ENCODE measurements at regions not wholly inside any gene's neighbourhood (a gene's known extent, or its start where the extent isn't known, plus 50 kb on each side); places are given as distances from the start of the nearest gene placed in this dataset.
"Not testable (repeated sequence)": the region's sequence is repeated elsewhere in the genome, so short reads cannot be mapped to it uniquely, and the experiment has no call there.

DNA sequence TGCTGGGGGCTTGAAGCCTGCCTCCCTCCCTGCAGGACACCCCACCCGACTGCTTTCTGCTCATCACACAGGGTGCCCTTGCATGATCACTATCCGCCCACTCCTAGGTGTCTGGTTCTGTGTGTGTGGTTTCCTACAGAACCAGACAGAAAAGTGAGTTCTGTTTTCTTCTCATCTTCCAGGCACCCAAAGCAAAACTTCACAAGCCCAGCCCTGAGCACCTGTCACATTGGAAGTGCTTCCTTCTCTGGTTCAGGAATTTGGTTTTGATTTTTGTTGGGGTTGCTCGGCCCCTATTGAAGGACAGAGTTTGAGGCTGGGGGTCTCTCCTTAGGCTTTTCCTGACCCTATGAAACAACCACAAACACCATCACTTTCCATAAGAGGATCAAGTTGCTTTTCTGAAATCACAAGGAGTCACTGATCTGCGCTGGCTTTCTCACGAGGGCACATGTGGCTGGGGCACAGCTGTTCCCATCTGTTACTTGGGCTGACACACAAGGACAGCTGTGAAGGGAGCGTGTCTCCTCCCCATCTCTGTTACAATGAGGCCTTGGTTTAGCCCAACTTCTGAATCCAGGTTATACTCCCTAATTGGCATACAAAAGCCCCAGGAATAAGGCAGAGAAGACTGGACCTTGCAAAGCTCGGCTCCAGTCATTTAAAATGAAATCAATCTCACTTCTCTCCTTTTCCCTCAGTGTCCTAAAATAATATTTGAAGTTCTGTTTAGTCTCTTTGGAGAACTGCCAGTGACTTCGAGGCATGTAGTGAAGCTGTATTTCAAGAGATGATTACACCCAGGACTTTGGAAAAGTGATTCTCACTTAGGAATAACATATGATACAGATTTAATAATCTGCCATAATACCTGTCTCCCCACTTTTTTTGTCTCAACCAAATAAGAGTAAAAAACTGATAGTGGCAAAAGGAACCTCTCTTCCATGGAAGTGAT lies 213.1 kb upstream of the GAS1 start:
- DNase-seq: no peak

- no peak for DNase-seq
Observed at GRCh38 chr9:87167161-87167560, 219.9 kb upstream of the GAS1 start.

- DNase-seq: no peak
Observed at GRCh38 chr9:87167582-87167981, 220.3 kb upstream of the GAS1 start.

GRCh38 chr9:87178302-87178701 lies 231.0 kb upstream of the GAS1 start:
- DNase-seq: no peak

DNA sequence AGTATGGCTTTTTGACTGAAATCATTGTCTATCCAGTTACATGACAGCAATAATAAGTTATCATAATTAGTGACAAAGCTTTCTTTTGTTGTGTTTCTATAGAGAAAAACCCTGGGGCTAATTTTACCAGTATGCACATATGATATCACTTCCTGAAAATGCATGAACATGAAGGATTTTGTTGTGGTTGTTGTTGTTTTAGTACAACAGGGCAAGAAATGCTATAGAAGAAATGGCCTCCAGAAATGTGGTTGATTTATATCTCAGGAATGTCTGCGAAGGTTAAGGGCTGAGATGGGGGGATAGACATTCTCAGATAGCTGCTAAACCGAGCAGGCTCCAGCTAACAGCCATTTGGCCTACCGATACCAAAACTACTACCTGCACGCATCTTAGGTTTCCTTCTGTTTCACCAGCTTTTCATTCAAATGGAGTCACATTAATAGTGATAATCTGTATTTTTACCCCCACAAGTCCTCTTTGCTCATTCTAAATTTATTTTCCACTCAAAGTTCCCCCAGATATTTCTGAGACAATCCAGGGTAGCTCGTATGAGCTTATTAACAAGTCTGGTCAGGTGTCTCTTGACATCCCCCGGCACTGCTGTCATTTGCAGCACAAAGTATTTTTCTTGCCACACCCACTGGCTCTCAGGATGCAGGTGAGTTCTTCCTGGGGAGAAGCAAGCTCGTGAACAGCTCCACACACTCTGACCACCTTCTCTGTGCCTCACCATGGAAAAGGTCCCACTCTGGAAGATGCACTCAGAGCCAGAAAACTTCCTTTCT lies 232.4 kb upstream of the GAS1 start:
- DNase-seq: no peak

- DNase-seq: no peak
Observed at GRCh38 chr9:87180361-87180760, 233.1 kb upstream of the GAS1 start.

DNA sequence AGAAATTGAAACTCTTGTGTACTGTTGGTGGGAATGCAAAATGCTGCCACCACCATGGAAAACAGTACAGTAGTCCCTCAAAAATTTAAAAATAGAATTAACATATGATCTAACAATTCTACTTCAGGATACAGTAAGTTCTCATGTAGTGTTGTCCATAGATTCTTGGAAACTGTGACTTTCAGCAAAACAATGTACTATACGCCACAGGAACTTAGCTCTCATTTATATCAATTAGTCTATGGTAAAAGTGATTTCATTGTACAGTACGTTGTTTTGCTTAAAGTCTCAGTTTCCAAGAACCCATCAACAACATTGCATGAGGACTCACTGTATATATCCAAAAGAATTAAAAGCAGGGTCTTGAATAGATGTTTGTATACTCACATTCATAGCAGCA lies 233.5 kb upstream of the GAS1 start:
- no peak for DNase-seq

DNA sequence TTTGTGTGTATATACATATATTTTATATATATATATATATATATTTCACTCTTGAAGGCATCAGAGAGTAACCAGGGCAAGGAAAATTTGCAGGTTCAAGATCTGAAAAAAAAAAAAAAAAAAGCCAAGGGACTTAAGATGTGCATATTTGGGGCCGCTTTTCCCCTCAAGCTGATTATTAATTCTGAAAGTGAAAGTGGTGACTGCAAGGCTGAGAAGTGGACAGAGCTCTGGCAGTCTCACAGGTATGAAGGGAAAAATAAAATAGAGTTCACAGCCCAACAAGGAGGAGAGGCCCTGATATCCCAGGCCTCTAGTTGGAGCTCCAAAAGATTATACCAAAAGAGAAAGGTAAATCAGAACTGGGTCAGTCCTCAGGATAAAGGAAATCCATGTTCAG lies 234.4 kb upstream of the GAS1 start:
- DNase-seq: no peak

GRCh38 chr9:87184956-87185642 lies 237.8 kb upstream of the GAS1 start:
- no peak for DNase-seq

- DNase-seq: no peak
Observed at GRCh38 chr9:87187656-87188055, 240.3 kb upstream of the GAS1 start.

DNA sequence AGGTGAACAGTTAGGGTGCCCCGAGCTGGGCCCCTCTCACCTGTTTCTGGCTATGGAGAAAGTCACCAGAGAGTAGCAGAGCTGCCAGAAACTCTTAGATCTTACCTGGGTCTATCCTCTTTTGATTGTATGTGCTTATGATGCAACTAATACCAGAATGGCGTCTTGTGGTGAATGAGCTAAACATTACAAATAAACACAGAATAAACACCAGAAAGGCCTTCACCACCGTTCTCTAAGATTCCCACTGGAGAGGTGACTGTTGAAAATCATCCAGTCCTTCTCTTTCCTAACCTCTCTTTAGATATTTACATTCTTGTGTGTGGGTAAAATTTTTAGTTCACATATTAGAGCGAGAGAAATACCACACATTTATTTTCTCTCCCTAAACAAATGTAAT lies 241.7 kb upstream of the GAS1 start:
- no peak for DNase-seq

DNA sequence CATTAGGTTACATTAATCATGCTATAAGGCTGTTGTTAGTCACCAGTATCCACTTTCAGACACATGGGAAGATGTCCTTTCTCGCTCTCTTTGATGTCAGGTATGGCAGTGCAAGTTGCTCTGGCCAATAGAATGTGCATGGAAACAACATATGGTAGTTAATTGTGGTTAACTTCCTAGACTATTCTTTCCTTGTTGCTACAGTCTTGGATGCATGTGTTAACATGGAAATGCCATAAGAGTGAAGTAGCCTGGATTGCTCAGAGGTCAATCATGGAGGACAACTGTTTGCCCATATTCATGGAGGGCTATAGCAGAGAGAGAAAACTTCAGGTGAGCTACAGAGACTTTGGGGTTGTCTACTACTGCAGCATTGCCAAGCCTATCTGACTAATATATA lies 245.8 kb upstream of the GAS1 start:
- DNase-seq: no peak

GRCh38 chr9:87193925-87194868 lies 246.9 kb upstream of the GAS1 start:
- no peak for DNase-seq

GRCh38 chr9:87195306-87195705 lies 248.0 kb upstream of the GAS1 start:
- no peak for DNase-seq

- no peak for DNase-seq
Observed at GRCh38 chr9:87197349-87198130, 250.2 kb upstream of the GAS1 start.

- DNase-seq: no peak
Observed at GRCh38 chr9:87198716-87199115, 251.4 kb upstream of the GAS1 start.

DNA sequence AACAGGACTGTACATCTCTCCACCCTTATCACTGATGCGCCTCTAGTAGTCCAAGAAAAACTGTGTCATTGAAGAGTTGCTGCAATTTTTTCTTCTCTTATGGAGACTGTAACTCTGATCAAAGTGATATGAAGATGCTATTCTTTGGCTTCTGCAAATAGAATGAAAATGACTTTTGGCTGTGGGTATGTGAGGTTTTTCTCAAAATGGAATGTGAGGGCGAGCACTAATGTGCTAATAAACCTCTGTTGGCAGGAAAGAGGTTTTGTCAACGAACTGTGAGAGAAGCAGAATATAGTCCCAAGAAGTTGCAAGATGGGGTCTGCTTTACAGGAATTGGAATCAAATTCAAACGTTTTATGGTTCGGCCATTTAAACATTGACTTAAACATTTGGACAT lies 252.0 kb upstream of the GAS1 start:
- no peak for DNase-seq

DNA sequence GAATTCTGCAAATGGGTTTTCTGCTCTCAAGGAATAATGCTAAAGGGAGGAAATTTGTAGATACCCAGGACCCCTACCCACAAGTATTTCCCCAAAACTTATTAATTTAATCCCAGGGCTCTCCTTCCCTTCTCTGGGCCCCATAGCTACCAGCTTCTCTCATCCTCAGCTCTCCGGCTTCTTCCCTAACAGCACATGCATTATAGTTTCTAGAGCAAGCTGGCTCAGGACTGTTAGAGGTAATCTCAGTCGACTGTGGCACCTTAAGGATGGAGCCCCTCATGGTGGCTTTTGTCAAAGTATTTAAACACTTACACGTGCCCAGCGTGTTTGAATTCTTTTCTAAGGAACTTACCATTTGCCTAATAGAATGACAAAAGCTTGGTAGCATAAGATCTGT lies 252.5 kb upstream of the GAS1 start:
- no peak for DNase-seq

- no peak for DNase-seq
Observed at GRCh38 chr9:87201351-87201751, 254.0 kb upstream of the GAS1 start.

- no peak for DNase-seq
Observed at GRCh38 chr9:87206064-87206661, 258.9 kb upstream of the GAS1 start.

DNA sequence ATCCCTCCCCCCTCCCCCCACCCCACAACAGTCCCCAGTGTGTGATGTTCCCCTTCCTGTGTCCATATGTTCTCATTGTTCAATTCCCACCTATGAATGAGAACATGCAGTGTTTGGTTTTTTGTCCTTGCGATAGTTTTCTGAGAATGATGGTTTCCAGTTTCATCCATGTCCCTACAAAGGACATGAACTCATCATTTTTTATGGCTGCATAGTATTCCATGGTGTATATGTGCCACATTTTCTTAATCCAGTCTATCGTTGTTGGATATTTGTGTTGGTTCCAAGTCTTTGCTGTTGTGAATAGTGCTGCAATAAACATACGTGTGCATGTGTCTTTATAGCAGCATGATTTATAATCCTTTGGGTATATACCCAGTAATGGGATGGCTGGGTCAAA lies 263.4 kb upstream of the GAS1 start:
- not testable (repeated sequence) for DNase-seq
